Mucosa of gallbladder (tissue), 1 donor: ENCODE measurements at regions not wholly inside any gene's neighbourhood (a gene's known extent, or its start where the extent isn't known, plus 50 kb on each side); places are given as distances from the start of the nearest gene placed in this dataset.
"Not testable (repeated sequence)": the region's sequence is repeated elsewhere in the genome, so short reads cannot be mapped to it uniquely, and the experiment has no call there.

Experiments
- DNase-seq: peaks from one replicate; pipeline ENCODE4 v3.0.0-alpha.2; 2020; ENCODE audit warnings: low spot score
- donor health status: DM: no; HTN: no; CAD: no.

GRCh38 chr5:2863675-2864433 is 112.4 kb upstream of the IRX2 start:
- DNase-seq: no peak

- DNase-seq: no peak
Measured at GRCh38 chr5:2863133-2863532, 111.7 kb upstream of the IRX2 start.

GRCh38 chr5:2862176-2862575 is 110.7 kb upstream of the IRX2 start:
- DNase-seq: not testable (repeated sequence)

- no peak for DNase-seq
Measured at GRCh38 chr5:2861605-2862004, 110.1 kb upstream of the IRX2 start.

- no peak for DNase-seq
Measured at GRCh38 chr5:2860101-2860500, 108.6 kb upstream of the IRX2 start.

- DNase-seq: no peak
Measured at GRCh38 chr5:2857837-2858236, 106.4 kb upstream of the IRX2 start.

- DNase-seq: no peak
Measured at GRCh38 chr5:2856206-2856605, 104.7 kb upstream of the IRX2 start.

GRCh38 chr5:2852446-2852845 is 101.0 kb upstream of the IRX2 start:
- no peak for DNase-seq

GRCh38 chr5:2851895-2852294 is 100.4 kb upstream of the IRX2 start:
- no peak for DNase-seq

- DNase-seq: no peak
Measured at GRCh38 chr5:2849429-2849828, 98.0 kb upstream of the IRX2 start.

- no peak for DNase-seq
Measured at GRCh38 chr5:2848619-2849018, 97.1 kb upstream of the IRX2 start.

- DNase-seq: no peak
Measured at GRCh38 chr5:2847608-2848007, 96.1 kb upstream of the IRX2 start.

GRCh38 chr5:2841208-2841607 is 89.7 kb upstream of the IRX2 start:
- no peak for DNase-seq

GRCh38 chr5:2840372-2840915 is 89.0 kb upstream of the IRX2 start:
- no peak for DNase-seq

GRCh38 chr5:2836133-2836532 is 84.7 kb upstream of the IRX2 start:
- no peak for DNase-seq

- no peak for DNase-seq
Measured at GRCh38 chr5:2833556-2833955, 82.1 kb upstream of the IRX2 start.

- no peak for DNase-seq
Measured at GRCh38 chr5:2832394-2832793, 80.9 kb upstream of the IRX2 start.

GRCh38 chr5:2829239-2829638 is 77.8 kb upstream of the IRX2 start:
- no peak for DNase-seq

GRCh38 chr5:2818936-2819335 is 67.5 kb upstream of the IRX2 start:
- no peak for DNase-seq

- DNase-seq: no peak
Measured at GRCh38 chr5:2817031-2817603, 65.6 kb upstream of the IRX2 start.

GRCh38 chr5:2813678-2814077 is 62.2 kb upstream of the IRX2 start:
- DNase-seq: no peak

GRCh38 chr5:2810644-2811043 is 59.2 kb upstream of the IRX2 start:
- DNase-seq: no peak

GRCh38 chr5:2807244-2807643 is 55.8 kb upstream of the IRX2 start:
- DNase-seq: not testable (repeated sequence)

- no peak for DNase-seq
Measured at GRCh38 chr5:2806176-2806575, 54.7 kb upstream of the IRX2 start.
